GM23248 (cell line): ENCODE measurements at regions not wholly inside any gene's neighbourhood (a gene's known extent, or its start where the extent isn't known, plus 50 kb on each side); places are given as distances from the start of the nearest gene placed in this dataset.

Source experiments
- EZH2 ChIP-seq: fragments of 200-600 bp; sonication (generic); IDR thresholded peaks from 2 replicates; pipeline ENCODE4 v1.6.1; 2018; ENCODE audit warnings: antibody characterized with exemption, mild to moderate bottlenecking; ENCODE audit not compliant: insufficient read depth, poor library complexity, severe bottlenecking
- EZH2phosphoT487 ChIP-seq: fragments of 200-600 bp; sonication (generic); IDR thresholded peaks from 2 replicates; pipeline ENCODE4 v1.6.1; 2018; ENCODE audit warnings: antibody characterized with exemption, moderate library complexity, mild to moderate bottlenecking, low read depth; ENCODE audit not compliant: insufficient read depth

- TF ChIP-seq EZH2phosphoT487 (no peak), EZH2 (no peak)
Observed at GRCh38 chr15:70414626-70415025, 316.9 kb upstream of the TLE3 start.
